ENCODE measurements at regions not wholly inside any gene's neighbourhood (a gene's known extent, or its start where the extent isn't known, plus 50 kb on each side); places are given as distances from the start of the nearest gene placed in this dataset.

GRCh38 chr1:119565131-119565772 is 58.2 kb downstream of the HSD3B1 start:
- no peaks in the 10 kb centered on the region for H3K27me3 ChIP-seq (ENCODE audit: low read depth)
- H3K9me3 ChIP-seq: no peaks in the 10 kb centered on the region
- no peaks in the 10 kb centered on the region for H3K4me1 ChIP-seq
- H3K4me3 ChIP-seq: no peak overlapping the region
- in situ Hi-C loops (cut with MboI; ENCODE audit: low sequenced_read_pairs): loop anchor here (25.0 kb wide), 2 partner anchors 97 to 253 kb away; no protein-coding TSS in a partner anchor
- no peak for DNase-seq (ENCODE audit: low spot score in 2 of 2)
- H3K36me3 ChIP-seq (replicated peaks): no peaks in the 10 kb centered on the region

GRCh38 chr1:119569095-119569494 is 62.1 kb downstream of the HSD3B1 start:
- in situ Hi-C loops (cut with MboI; ENCODE audit: low sequenced_read_pairs): loop anchor here (25.0 kb wide), 2 partner anchors 93 to 257 kb away; no protein-coding TSS in a partner anchor
- DNase-seq (ENCODE audit: low spot score in 2 of 2): no peak

More at GRCh38 chr1:119569095-119569494, 62.1 kb downstream of the HSD3B1 start:
- Histone ChIP-seq H3K4me1 (no peaks in the 10 kb centered on the region), H3K9me3 (no peaks in the 10 kb centered on the region), H3K27me3 (ENCODE audit: low read depth) (no peaks in the 10 kb centered on the region), H3K36me3 (replicated peaks) (no peaks in the 10 kb centered on the region), H3K4me3 (no peak overlapping the region)
